ENCODE measurements at regions not wholly inside any gene's neighbourhood (a gene's known extent, or its start where the extent isn't known, plus 50 kb on each side); places are given as distances from the start of the nearest gene placed in this dataset.

- Histone ChIP-seq H3K18ac (ENCODE audit: low read depth, low read length) (no peak overlapping the region), H4K8ac (ENCODE audit: low read depth in 2 of 2, low read length in 2 of 2) (no peak overlapping the region), H3K4me3 (ENCODE audit: insufficient read depth, low read depth, low read length) (no peak overlapping the region), H3K23ac (ENCODE audit: low read depth, low read length) (no peak overlapping the region), H3K56ac (ENCODE audit: extremely low read depth, insufficient read depth, low read length) (no peak overlapping the region), H3K4ac (ENCODE audit: low read depth, low read length) (no peak overlapping the region), H2AK9ac (replicated peaks; ENCODE audit: low read depth, low read length, poor library complexity) (no peak overlapping the region), H2BK120ac (ENCODE audit: low read depth, low read length) (no peak overlapping the region), H4K20me1 (ENCODE audit: insufficient read depth, low read length) (no peaks in the 10 kb centered on the region), H4K5ac (ENCODE audit: low read depth, low read length) (no peak overlapping the region), H2AK5ac (ENCODE audit: low read depth, low read length) (no peak overlapping the region), H3K79me1 (ENCODE audit: low read depth in 1 of 2, low read length in 2 of 2) (no peaks in the 10 kb centered on the region), H2BK20ac (ENCODE audit: low read depth, low read length) (no peak overlapping the region), H3K9me3 (ENCODE audit: control insufficient read depth, insufficient read depth, low read length) (peaks cover 1% of the 10 kb centered on the region; the same call in 1 of the 2 replicates), H3K27me3 (ENCODE audit: control insufficient read depth, insufficient read depth, low read length) (no peaks in the 10 kb centered on the region), H3K27ac (ENCODE audit: insufficient read depth, low read length) (no peak overlapping the region), H3K14ac (replicated peaks; ENCODE audit: low read depth, low read length) (no peak overlapping the region), H2BK15ac (ENCODE audit: low read depth, low read length) (no peak overlapping the region), H4K91ac (ENCODE audit: insufficient read depth, low read depth, low read length) (no peak overlapping the region), H2BK5ac (ENCODE audit: low read depth, low read length, poor library complexity, severe bottlenecking) (no peak overlapping the region), H3K9me1 (ENCODE audit: insufficient read depth, low read length) (no peaks in the 10 kb centered on the region; the same call in 1 of the 2 replicates), H3K4me2 (ENCODE audit: low read depth, low read length) (no peak overlapping the region), H3K9ac (ENCODE audit: low read depth, low read length) (no peak overlapping the region), H2AFZ (replicated peaks; ENCODE audit: low read length, poor library complexity) (no peak overlapping the region), H3K36me3 (ENCODE audit: control insufficient read depth, insufficient read depth, low read length) (no peaks in the 10 kb centered on the region), H3K4me1 (ENCODE audit: control insufficient read depth, insufficient read depth, low read length) (peaks cover 2% of the 10 kb centered on the region; the same call in 1 of the 2 replicates)
- no peak for ATAC-seq (ENCODE audit: low read depth)
- BruUV-seq (replicated peaks) = no TSS peak
- in situ Hi-C loops (cut with MboI; ENCODE audit: low sequenced_read_pairs) = no loop called here
- TF ChIP-seq CEBPB (IDR thresholded peaks at IDR 0.05; ENCODE audit: low read depth, low read length) (0 out of 2 replicates have a peak, but pooled peaks have one; percentile 3), MAFK (IDR thresholded peaks at IDR 0.05; ENCODE audit: low read depth, low read length) (no peak)
- CTCF ChIA-PET = no interaction called here
- dilution Hi-C loops (cut with HindIII; ENCODE audit: low sequenced_read_pairs, unreplicated experiment) = no loop called here
- no peak for DNase-seq
- intact Hi-C loops (cut with micrococcal nuclease) = no loop called here
- POLR2A ChIA-PET (ENCODE audit: unreplicated experiment) = no interaction called here
Measured at GRCh38 chr3:30550246-30550645, 56.2 kb upstream of the TGFBR2 start.

Data from IMR-90 (cell line).